ENCODE measurements at regions not wholly inside any gene's neighbourhood (a gene's known extent, or its start where the extent isn't known, plus 50 kb on each side); places are given as distances from the start of the nearest gene placed in this dataset.
"Not testable (repeated sequence)": the region's sequence is repeated elsewhere in the genome, so short reads cannot be mapped to it uniquely, and the experiment has no call there.

DNA sequence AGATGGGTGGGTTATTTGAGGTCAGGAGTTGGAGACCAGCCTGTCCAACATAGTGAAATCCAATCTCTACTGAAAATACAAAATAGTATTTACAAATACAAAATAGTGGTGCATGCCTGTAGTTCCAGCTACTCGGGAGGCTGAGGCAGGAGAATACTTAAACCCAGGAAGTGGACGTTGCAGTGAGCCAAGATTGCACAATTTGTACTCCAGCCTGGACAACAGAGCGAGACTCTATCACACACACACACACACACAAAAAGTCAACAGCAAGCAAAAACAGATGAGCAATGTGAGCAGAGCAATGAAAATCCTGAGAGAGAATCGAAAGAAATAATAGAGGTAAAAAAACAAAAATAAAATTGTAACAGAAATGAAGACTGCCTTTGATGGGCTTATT is 168.8 kb downstream of the PCDH18 start:
- WGBS (ENCODE audit: insufficient coverage, low coverage, low lambda C conversion rate, missing lambda C conversion rate): 13% methylated on average over 3 of the region's 4 CpGs
- Histone ChIP-seq H3K36me3 (no peaks in the 10 kb centered on the region), H3K4me1 (no peaks in the 10 kb centered on the region), H3K27me3 (no peaks in the 10 kb centered on the region), H3K9me3 (no peaks in the 10 kb centered on the region), H3K27ac (no peak overlapping the region), H3K4me3 (no peak overlapping the region)
- DNase-seq (no peak), ATAC-seq (no peak)
- intact Hi-C loops (cut with DNase I): no loop called here
- TF ChIP-seq POLR2A (IDR thresholded peaks at IDR 0.05) (no peak), CTCF (IDR thresholded peaks at IDR 0.05) (no peak)

GRCh38 chr4:137361756-137362470 is 170.4 kb downstream of the PCDH18 start:
- no peak for ATAC-seq
- DNase-seq: no peak
- 32% methylated on average over 3 of the region's 3 CpGs for WGBS (ENCODE audit: insufficient coverage, low coverage, low lambda C conversion rate, missing lambda C conversion rate)
- Histone ChIP-seq H3K4me1 (no peaks in the 10 kb centered on the region), H3K36me3 (no peaks in the 10 kb centered on the region), H3K9me3 (no peaks in the 10 kb centered on the region), H3K4me3 (no peak overlapping the region), H3K27me3 (no peaks in the 10 kb centered on the region), H3K27ac (no peak overlapping the region)
- no peak for TF ChIP-seq POLR2A (IDR thresholded peaks at IDR 0.05)
- TF ChIP-seq CTCF (IDR thresholded peaks at IDR 0.05): no peak
- intact Hi-C loops (cut with DNase I): no loop called here

- no peaks in the 10 kb centered on the region for H3K9me3 ChIP-seq
- DNase-seq (no peak), ATAC-seq (no peak)
- 37% methylated on average over 1 of the region's 1 CpG for WGBS (ENCODE audit: insufficient coverage, low coverage, low lambda C conversion rate, missing lambda C conversion rate)
- no peaks in the 10 kb centered on the region for H3K27me3 ChIP-seq
- H3K4me3 ChIP-seq: no peak overlapping the region
- no peaks in the 10 kb centered on the region for H3K4me1 ChIP-seq
- H3K36me3 ChIP-seq: no peaks in the 10 kb centered on the region
- TF ChIP-seq CTCF (IDR thresholded peaks at IDR 0.05): no peak
- no peak for TF ChIP-seq POLR2A (IDR thresholded peaks at IDR 0.05)
- intact Hi-C loops (cut with DNase I): no loop called here
- no peak overlapping the region for H3K27ac ChIP-seq
Measured at GRCh38 chr4:137360761-137361160, 171.5 kb downstream of the PCDH18 start.

GRCh38 chr4:137359691-137360315 is 172.5 kb downstream of the PCDH18 start:
- 30% methylated on average over 2 of the region's 2 CpGs for WGBS (ENCODE audit: insufficient coverage, low coverage, low lambda C conversion rate, missing lambda C conversion rate)
- Histone ChIP-seq H3K4me3 (no peak overlapping the region), H3K27ac (no peak overlapping the region), H3K36me3 (no peaks in the 10 kb centered on the region), H3K27me3 (no peaks in the 10 kb centered on the region), H3K4me1 (no peaks in the 10 kb centered on the region), H3K9me3 (no peaks in the 10 kb centered on the region)
- DNase-seq: no peak
- TF ChIP-seq POLR2A (IDR thresholded peaks at IDR 0.05) (no peak), CTCF (IDR thresholded peaks at IDR 0.05) (no peak)
- intact Hi-C loops (cut with DNase I): no loop called here
- ATAC-seq: no peak

GRCh38 chr4:137354562-137354961 is 177.7 kb downstream of the PCDH18 start:
- H3K4me1 ChIP-seq; H3K4me3 ChIP-seq; intact Hi-C loops (cut with DNase I); H3K27ac ChIP-seq; H3K36me3 ChIP-seq; H3K9me3 ChIP-seq; H3K27me3 ChIP-seq; ATAC-seq; DNase-seq: not testable (repeated sequence)
- WGBS (ENCODE audit: insufficient coverage, low coverage, low lambda C conversion rate, missing lambda C conversion rate): 44% methylated on average over 2 of the region's 2 CpGs
